GM13976 (cell line): ENCODE measurements at regions not wholly inside any gene's neighbourhood (a gene's known extent, or its start where the extent isn't known, plus 50 kb on each side); places are given as distances from the start of the nearest gene placed in this dataset.
"Not testable (repeated sequence)": the region's sequence is repeated elsewhere in the genome, so short reads cannot be mapped to it uniquely, and the experiment has no call there.

ENCODE experiments used
- DNase-seq: peaks from one replicate; pipeline ENCODE4 v3.0.0; 2012; ENCODE audit warnings: low spot score
- in situ Hi-C: fragments of 300-500 bp; cut with MboI; formaldehyde crosslinking; loops from one replicate; pipeline ENCODE4 v1.12.0; 2022; ENCODE audit warnings: low sequenced_read_pairs, mixed read lengths, inconsistent platforms; ENCODE audit not compliant: unreplicated experiment
- TF ChIP-seq, protein P1 (sequence below): IDR thresholded peaks from 2 replicates; pipeline ENCODE4 v1.5.1; 2012; ENCODE audit warnings: borderline replicate concordance, mild to moderate bottlenecking; ENCODE audit not compliant: insufficient read depth; ENCODE audit errors: extremely low read depth, missing control alignments, control extremely low read depth

DNA sequence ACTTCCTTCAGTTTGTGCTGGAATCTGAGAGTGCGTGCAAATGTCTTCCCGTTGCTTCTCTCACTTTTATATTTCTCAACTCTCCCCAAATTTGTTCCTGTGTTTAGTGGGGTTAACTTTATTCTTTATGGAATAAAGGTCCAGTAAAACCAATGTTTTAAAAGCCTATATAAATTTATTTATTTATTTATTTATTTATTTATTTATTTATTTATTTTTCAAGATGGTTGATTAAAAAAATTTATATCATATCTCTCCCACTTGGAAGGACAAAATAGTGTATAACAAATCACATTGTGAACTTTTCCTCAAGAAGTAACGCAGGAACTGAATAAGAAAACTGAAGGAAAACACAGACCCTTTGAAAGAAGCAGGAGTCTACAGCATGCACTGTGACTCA is 95.3 kb upstream of the ITM2A start:
- in situ Hi-C loops, result no loop called here
- TF ChIP-seq, protein P1, sequence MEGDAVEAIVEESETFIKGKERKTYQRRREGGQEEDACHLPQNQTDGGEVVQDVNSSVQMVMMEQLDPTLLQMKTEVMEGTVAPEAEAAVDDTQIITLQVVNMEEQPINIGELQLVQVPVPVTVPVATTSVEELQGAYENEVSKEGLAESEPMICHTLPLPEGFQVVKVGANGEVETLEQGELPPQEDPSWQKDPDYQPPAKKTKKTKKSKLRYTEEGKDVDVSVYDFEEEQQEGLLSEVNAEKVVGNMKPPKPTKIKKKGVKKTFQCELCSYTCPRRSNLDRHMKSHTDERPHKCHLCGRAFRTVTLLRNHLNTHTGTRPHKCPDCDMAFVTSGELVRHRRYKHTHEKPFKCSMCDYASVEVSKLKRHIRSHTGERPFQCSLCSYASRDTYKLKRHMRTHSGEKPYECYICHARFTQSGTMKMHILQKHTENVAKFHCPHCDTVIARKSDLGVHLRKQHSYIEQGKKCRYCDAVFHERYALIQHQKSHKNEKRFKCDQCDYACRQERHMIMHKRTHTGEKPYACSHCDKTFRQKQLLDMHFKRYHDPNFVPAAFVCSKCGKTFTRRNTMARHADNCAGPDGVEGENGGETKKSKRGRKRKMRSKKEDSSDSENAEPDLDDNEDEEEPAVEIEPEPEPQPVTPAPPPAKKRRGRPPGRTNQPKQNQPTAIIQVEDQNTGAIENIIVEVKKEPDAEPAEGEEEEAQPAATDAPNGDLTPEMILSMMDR, result no peak

DNA sequence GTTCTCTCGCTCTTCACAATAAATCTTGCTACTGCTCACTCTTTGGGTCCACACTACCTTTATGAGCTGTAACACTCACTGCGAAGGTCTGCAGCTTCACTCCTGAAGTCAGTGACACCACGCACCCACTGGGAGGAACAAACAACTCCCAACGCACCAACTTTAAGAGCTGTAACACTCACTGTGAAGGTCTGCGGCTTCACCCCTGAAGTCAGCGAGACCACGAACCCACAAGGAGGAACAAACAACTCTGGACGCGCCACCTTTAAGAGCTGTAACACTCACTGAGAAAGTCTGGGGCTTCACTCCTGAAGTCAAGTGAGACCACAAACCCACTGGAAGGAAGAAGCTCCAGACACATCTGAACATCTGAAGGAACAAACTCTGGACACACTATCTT is 89.5 kb upstream of the ITM2A start:
- in situ Hi-C loops, DNase-seq: not testable (repeated sequence)

More for the DNA sequence above, 95.3 kb upstream of the ITM2A start:
- DNase-seq, result no peak

DNA sequence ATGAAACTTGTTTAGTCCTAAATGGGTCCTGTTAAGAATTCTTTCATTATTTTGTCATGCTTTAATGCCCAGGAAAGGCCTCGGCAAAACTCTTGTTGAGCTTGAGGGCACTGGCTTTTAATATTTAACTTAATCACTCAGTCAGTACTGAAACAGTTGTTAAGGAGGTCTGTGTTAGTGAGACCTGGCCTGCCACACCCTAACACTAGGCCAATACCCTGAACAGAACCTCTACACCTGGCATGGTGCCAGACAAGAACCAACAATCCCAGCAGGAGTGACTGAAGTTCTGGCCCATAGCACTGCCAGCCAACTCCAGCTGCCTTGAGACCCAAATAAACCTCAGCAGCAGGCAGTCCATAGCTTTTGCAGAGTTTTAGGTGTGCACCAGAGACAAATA is 85.7 kb upstream of the ITM2A start:
- TF ChIP-seq, protein P1, result no peak
- in situ Hi-C loops, result no loop called here
- no peak for DNase-seq

DNA sequence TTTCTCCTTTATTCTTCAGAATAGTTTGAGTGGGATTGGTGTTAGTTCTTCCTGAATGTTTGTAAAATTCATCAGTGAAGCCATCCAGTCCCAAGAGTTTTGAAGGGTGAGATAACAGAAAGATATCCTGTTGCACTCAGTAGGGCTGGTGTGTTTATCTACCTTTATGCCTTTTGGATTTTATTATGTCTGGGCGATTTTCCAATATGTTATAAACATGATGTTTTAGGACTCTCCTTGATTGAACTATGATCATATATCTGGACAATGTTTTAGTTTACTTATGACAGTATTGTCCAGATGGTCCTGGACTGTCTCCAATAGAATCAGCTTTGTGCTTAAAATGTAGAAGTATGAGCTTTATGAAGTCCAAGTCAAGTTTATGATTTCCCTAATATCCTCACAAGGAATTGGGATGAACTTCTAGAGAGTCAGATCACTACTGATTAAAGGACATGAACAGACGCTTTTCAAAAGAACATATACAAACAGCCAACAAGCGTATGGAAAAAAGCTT is 77.6 kb upstream of the ITM2A start:
- in situ Hi-C loops, result loop anchor here (25.0 kb wide), 1 partner anchor 907 kb away; no protein-coding TSS in a partner anchor
- TF ChIP-seq, protein P1, result no peak
- DNase-seq, result no peak

DNA sequence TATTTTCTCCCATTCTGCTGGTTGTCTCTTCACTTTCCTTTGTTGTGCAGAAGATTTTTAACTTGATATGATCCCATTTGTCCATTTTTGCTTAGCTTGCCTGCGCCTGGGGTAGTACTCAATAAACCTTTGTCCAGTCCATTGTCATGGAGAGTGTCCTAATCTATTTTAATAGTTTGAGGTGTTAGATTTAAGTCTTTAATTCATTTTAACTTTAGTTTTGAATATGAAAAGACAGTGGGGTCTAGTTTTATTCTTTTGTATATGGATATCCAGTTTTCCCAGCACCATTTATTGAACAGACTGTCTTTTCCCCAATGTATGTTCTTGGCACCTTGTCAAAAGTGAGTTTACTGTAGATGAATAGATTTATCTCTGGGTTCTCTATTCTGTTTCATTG is 76.0 kb upstream of the ITM2A start:
- in situ Hi-C loops, result loop anchor here (25.0 kb wide), 1 partner anchor 906 kb away; no protein-coding TSS in a partner anchor
- TF ChIP-seq, protein P1, result no peak
- DNase-seq, result no peak

DNA sequence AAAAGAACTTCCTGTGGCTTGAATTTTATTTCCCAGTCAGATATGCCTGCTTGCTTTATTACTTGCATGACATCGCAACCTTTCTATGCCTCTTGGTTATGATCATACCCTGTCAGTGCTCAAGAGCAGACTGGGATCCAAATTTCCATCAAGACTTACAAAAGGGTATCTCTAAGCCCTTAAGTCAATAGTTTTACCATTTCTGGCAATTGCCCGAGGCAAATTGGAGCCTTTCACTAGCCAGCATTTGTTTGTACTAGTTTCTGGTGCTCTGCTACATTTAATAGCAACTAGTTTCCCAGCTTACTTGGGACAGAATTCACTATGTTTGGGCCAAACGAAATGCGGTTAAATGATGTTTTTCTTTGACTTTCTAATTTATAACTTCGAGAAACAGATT is 73.2 kb upstream of the ITM2A start:
- in situ Hi-C loops, result loop anchor here (25.0 kb wide), 1 partner anchor 903 kb away; no protein-coding TSS in a partner anchor
- DNase-seq, result no peak
- TF ChIP-seq, protein P1, result no peak
